Brain microvascular endothelial cell (primary cell): ENCODE measurements at regions not wholly inside any gene's neighbourhood (a gene's known extent, or its start where the extent isn't known, plus 50 kb on each side); places are given as distances from the start of the nearest gene placed in this dataset.
"Not testable (repeated sequence)": the region's sequence is repeated elsewhere in the genome, so short reads cannot be mapped to it uniquely, and the experiment has no call there.

ENCODE experiments used
- DNase-seq: peaks from one replicate; pipeline ENCODE4 v3.0.0-alpha.2; 2020
- H3K27ac ChIP-seq: fragments of 250-450 bp; sonication (Bioruptor Pico); 2 replicates; pipeline ENCODE4 v1.5.1; 2020; ENCODE audit warnings: mild to moderate bottlenecking, moderate library complexity
- H3K27me3 ChIP-seq: fragments of 250-450 bp; sonication (Bioruptor Pico); replicated peaks from 2 replicates; pipeline ENCODE4 v1.5.1; 2020; ENCODE audit warnings: mild to moderate bottlenecking
- H3K36me3 ChIP-seq: fragments of 250-450 bp; sonication (Bioruptor Pico); replicated peaks from 2 replicates; pipeline ENCODE4 v1.5.1; 2020; ENCODE audit warnings: mild to moderate bottlenecking
- H3K4me3 ChIP-seq: 2 replicates; pipeline ENCODE4 v1.5.1; 2011; ENCODE audit warnings: low read depth, mild to moderate bottlenecking, control low read depth, low read length, moderate library complexity
- CTCF ChIP-seq: IDR thresholded peaks from 2 replicates; pipeline ENCODE4 v1.5.1; 2011; ENCODE audit warnings: low read depth, mild to moderate bottlenecking, moderate library complexity, low read length, control low read depth, inconsistent platforms; ENCODE audit errors: missing control alignments
- in situ Hi-C: cut with HindIII; loops from 2 replicates; pipeline ENCODE4 v1.10.0; 2017; ENCODE audit warnings: low sequenced_read_pairs, low pct_ligation_motif_present

- in situ Hi-C loops: no loop called here
- no peak for DNase-seq
- no peak for TF ChIP-seq CTCF
- H3K4me3 ChIP-seq: no peak overlapping the region
- no peak overlapping the region for H3K27ac ChIP-seq
- H3K36me3 ChIP-seq: no peaks in the 10 kb centered on the region
- H3K27me3 ChIP-seq: no peaks in the 10 kb centered on the region
Measured at GRCh38 chr9:102728946-102729345, 266.2 kb upstream of the CYLC2 start.

- in situ Hi-C loops: no loop called here
Measured at GRCh38 chr9:102714184-102714583, 280.9 kb upstream of the CYLC2 start.

GRCh38 chr9:102712910-102713309 is 282.2 kb upstream of the CYLC2 start:
- H3K27me3 ChIP-seq, DNase-seq, H3K36me3 ChIP-seq, H3K4me3 ChIP-seq, H3K27ac ChIP-seq, in situ Hi-C loops: not testable (repeated sequence)

More at GRCh38 chr9:102714184-102714583, 280.9 kb upstream of the CYLC2 start:
- no peak for TF ChIP-seq CTCF
- Histone ChIP-seq H3K4me3 (no peak overlapping the region), H3K36me3 (no peaks in the 10 kb centered on the region), H3K27ac (no peak overlapping the region), H3K27me3 (no peaks in the 10 kb centered on the region)
- DNase-seq: no peak

GRCh38 chr9:102700936-102701335 is 294.2 kb upstream of the CYLC2 start:
- H3K36me3 ChIP-seq: no peaks in the 10 kb centered on the region
- no peak overlapping the region for H3K27ac ChIP-seq
- in situ Hi-C loops: no loop called here
- no peak for DNase-seq
- no peak for TF ChIP-seq CTCF
- H3K27me3 ChIP-seq: no peaks in the 10 kb centered on the region
- H3K4me3 ChIP-seq: no peak overlapping the region

- no peak for TF ChIP-seq CTCF
- in situ Hi-C loops: no loop called here
- H3K27ac ChIP-seq: no peak overlapping the region
- DNase-seq: no peak
- H3K27me3 ChIP-seq: no peaks in the 10 kb centered on the region
- no peaks in the 10 kb centered on the region for H3K36me3 ChIP-seq
- no peak overlapping the region for H3K4me3 ChIP-seq
Measured at GRCh38 chr9:102669220-102669619, 325.9 kb upstream of the CYLC2 start.

GRCh38 chr9:102652471-102652870 is 342.7 kb upstream of the CYLC2 start:
- in situ Hi-C loops: no loop called here
- no peak for TF ChIP-seq CTCF

More at GRCh38 chr9:102652471-102652870, 342.7 kb upstream of the CYLC2 start:
- H3K36me3 ChIP-seq: no peaks in the 10 kb centered on the region
- DNase-seq: no peak
- no peak overlapping the region for H3K27ac ChIP-seq
- H3K27me3 ChIP-seq: no peaks in the 10 kb centered on the region
- H3K4me3 ChIP-seq: no peak overlapping the region
